ENCODE measurements at regions not wholly inside any gene's neighbourhood (a gene's known extent, or its start where the extent isn't known, plus 50 kb on each side); places are given as distances from the start of the nearest gene placed in this dataset.
A peak's percentile ranks its signal among the peaks of the same experiment; 100 is the strongest.

- TF ChIP-seq RAD21 (IDR thresholded peaks at IDR 0.05; ENCODE audit: low read length), result no peak
Measured at GRCh38 chr16:27729516-27730304, 179.8 kb downstream of the KATNIP start (continued).

GRCh38 chr16:27730661-27731210, 180.8 kb downstream of the KATNIP start:
- Histone ChIP-seq H3K23ac (ENCODE audit: low read depth, low read length) (no peak overlapping the region), H3K4me1 (ENCODE audit: control insufficient read depth, insufficient read depth, low read length) (peaks cover 4% of the 10 kb centered on the region), H2BK20ac (ENCODE audit: low read depth, low read length) (no peak overlapping the region), H4K5ac (ENCODE audit: low read depth, low read length) (no peak overlapping the region), H2BK15ac (ENCODE audit: low read depth, low read length) (no peak overlapping the region), H2AFZ (replicated peaks; ENCODE audit: low read length, poor library complexity) (no peak overlapping the region), H4K20me1 (ENCODE audit: insufficient read depth, low read length) (no peaks in the 10 kb centered on the region), H3K56ac (ENCODE audit: extremely low read depth, insufficient read depth, low read length) (no peak overlapping the region), H3K4me3 (ENCODE audit: insufficient read depth, low read depth, low read length) (no peak overlapping the region), H2AK5ac (ENCODE audit: low read depth, low read length) (no peak overlapping the region), H3K9ac (ENCODE audit: low read depth, low read length) (no peak overlapping the region), H2AK9ac (replicated peaks; ENCODE audit: low read depth, low read length, poor library complexity) (no peak overlapping the region), H3K9me1 (ENCODE audit: insufficient read depth, low read length) (0 out of 2 replicates have a peak, but pooled peaks cover 6% of the 10 kb centered on the region), H3K36me3 (ENCODE audit: control insufficient read depth, insufficient read depth, low read length) (peaks cover 11% of the 10 kb centered on the region; the same call in 1 of the 2 replicates), H3K27me3 (ENCODE audit: control insufficient read depth, insufficient read depth, low read length) (no peaks in the 10 kb centered on the region), H4K8ac (ENCODE audit: low read depth in 2 of 2, low read length in 2 of 2) (no peak overlapping the region), H3K9me3 (ENCODE audit: control insufficient read depth, insufficient read depth, low read length) (no peaks in the 10 kb centered on the region), H3K4ac (ENCODE audit: low read depth, low read length) (no peak overlapping the region), H3K4me2 (ENCODE audit: low read depth, low read length) (no peak overlapping the region), H2BK120ac (ENCODE audit: low read depth, low read length) (no peak overlapping the region), H3K79me1 (ENCODE audit: low read depth in 1 of 2, low read length in 2 of 2) (no peaks in the 10 kb centered on the region), H2BK5ac (ENCODE audit: low read depth, low read length, poor library complexity, severe bottlenecking) (no peak overlapping the region), H3K14ac (replicated peaks; ENCODE audit: low read depth, low read length) (no peak overlapping the region), H4K91ac (ENCODE audit: insufficient read depth, low read depth, low read length) (no peak overlapping the region), H3K18ac (ENCODE audit: low read depth, low read length) (no peak overlapping the region), H3K27ac (ENCODE audit: insufficient read depth, low read length) (no peak overlapping the region)
- ATAC-seq (ENCODE audit: low read depth) (no peak), DNase-seq (no peak)
- dilution Hi-C loops (cut with HindIII; ENCODE audit: low sequenced_read_pairs, unreplicated experiment) (no loop called here), intact Hi-C loops (cut with micrococcal nuclease) (no loop called here), in situ Hi-C loops (cut with MboI; ENCODE audit: low sequenced_read_pairs) (no loop called here)
- TF ChIP-seq RFX5 (IDR thresholded peaks at IDR 0.05; ENCODE audit: low read depth, low read length), result no peak
- no peak for TF ChIP-seq MAZ (IDR thresholded peaks at IDR 0.05; ENCODE audit: borderline replicate concordance, low read depth, low read length)
- no peak for TF ChIP-seq CTCF (conservative IDR thresholded peaks at IDR 0.05; ENCODE audit: low read depth, low read length)
- no peak for TF ChIP-seq BHLHE40 (IDR thresholded peaks at IDR 0.05; ENCODE audit: low read depth, low read length)
- peak; percentile 59; the same call in 1 of the 2 replicates for TF ChIP-seq MAFK (IDR thresholded peaks at IDR 0.05; ENCODE audit: low read depth, low read length)
- TF ChIP-seq MXI1 (IDR thresholded peaks at IDR 0.05; ENCODE audit: borderline replicate concordance, low read depth, low read length), result no peak
- TF ChIP-seq CEBPB (IDR thresholded peaks at IDR 0.05; ENCODE audit: low read depth, low read length), result no peak
- no peak for TF ChIP-seq NFE2L2 (IDR thresholded peaks at IDR 0.05; ENCODE audit: low read depth, low read length)
- no peak for TF ChIP-seq SMC3 (IDR thresholded peaks at IDR 0.05; ENCODE audit: low read depth, low read length)
- WGBS, 2 experiments (ENCODE audit: extremely low coverage in 2 of 2, insufficient read length in 1 of 2), result 33% methylated on average over 2 of the region's 6 CpGs; no CpG with 5 or more reads in 1 of the 2 experiments
- CTCF ChIA-PET, result interaction anchor here (0.6 kb wide), 1 partner anchor 31 kb away, joined by 3 read pairs; no protein-coding TSS in a partner anchor
- POLR2A ChIA-PET (ENCODE audit: unreplicated experiment), result no interaction called here
- BruUV-seq (replicated peaks), result no TSS peak

Measured in IMR-90 (cell line).